Spinal cord (tissue), 9 donors: ENCODE measurements at regions not wholly inside any gene's neighbourhood (a gene's known extent, or its start where the extent isn't known, plus 50 kb on each side); places are given as distances from the start of the nearest gene placed in this dataset.
A peak's percentile ranks its signal among the peaks of the same experiment; 100 is the strongest.

Source experiments
- DNase-seq, 6 donors: peaks; one replicate each; pipeline versions ENCODE4 v3.0.0 to v3.0.0-alpha.2; 2013 to 2015; ENCODE audit warnings: low spot score in 6 of 6, low read depth in 4 of 6
- H3K27ac ChIP-seq: one replicate; pipeline ENCODE4 v1.5.1; 2013; ENCODE audit warnings: low read depth, low read length, control low read depth
- H3K27me3 ChIP-seq: one replicate; pipeline ENCODE4 v1.6.1; 2013; ENCODE audit warnings: low read length; ENCODE audit not compliant: control insufficient read depth, insufficient read depth
- H3K36me3 ChIP-seq: one replicate; pipeline ENCODE4 v1.6.1; 2013; ENCODE audit warnings: low read length; ENCODE audit not compliant: control insufficient read depth, insufficient read depth
- H3K4me1 ChIP-seq: one replicate; pipeline ENCODE4 v1.6.1; 2013; ENCODE audit warnings: low read length; ENCODE audit not compliant: control insufficient read depth, insufficient read depth
- H3K4me3 ChIP-seq: one replicate; pipeline ENCODE4 v1.5.1; 2013; ENCODE audit warnings: low read depth, low read length, control low read depth
- H3K9me3 ChIP-seq: one replicate; pipeline ENCODE4 v1.6.1; 2013; ENCODE audit warnings: low read length; ENCODE audit not compliant: control insufficient read depth, insufficient read depth
- WGBS: methylation state at CpG from one replicate; pipeline ENCODE4 v1.1.5; 2013; ENCODE audit warnings: missing lambda C conversion rate; ENCODE audit not compliant: insufficient coverage; 5-methylcytosine and 5-hydroxymethylcytosine counted together
- donor health status: healthy.

- DNase-seq = no peak
- no peaks in the 10 kb centered on the region for H3K4me1 ChIP-seq
- H3K4me3 ChIP-seq = no peak overlapping the region
- no peak overlapping the region for H3K27ac ChIP-seq
- H3K9me3 ChIP-seq = no peaks in the 10 kb centered on the region
- no peaks in the 10 kb centered on the region for H3K36me3 ChIP-seq
- no peaks in the 10 kb centered on the region for H3K27me3 ChIP-seq
- 89% methylated on average over 5 of the region's 9 CpGs for WGBS
Measured at GRCh38 chr3:43871627-43872245, 181.0 kb downstream of the ABHD5 start.

- no peak overlapping the region for H3K4me3 ChIP-seq
- H3K9me3 ChIP-seq = no peaks in the 10 kb centered on the region
- H3K27ac ChIP-seq = no peak overlapping the region
- no peaks in the 10 kb centered on the region for H3K27me3 ChIP-seq
- no peaks in the 10 kb centered on the region for H3K36me3 ChIP-seq
- no peak for DNase-seq
- no peaks in the 10 kb centered on the region for H3K4me1 ChIP-seq
- 55% methylated on average over 3 of the region's 3 CpGs for WGBS
Measured at GRCh38 chr3:43872301-43872700, 181.6 kb downstream of the ABHD5 start.

- 39% methylated on average over 6 of the region's 6 CpGs for WGBS
- Histone ChIP-seq H3K4me3 (no peak overlapping the region), H3K36me3 (no peaks in the 10 kb centered on the region), H3K27ac (no peak overlapping the region), H3K27me3 (no peaks in the 10 kb centered on the region), H3K4me1 (no peaks in the 10 kb centered on the region), H3K9me3 (no peaks in the 10 kb centered on the region)
- DNase-seq = peak in 2 of 6 donors; percentile 38 to 71
Measured at GRCh38 chr3:43872901-43873300, 182.2 kb downstream of the ABHD5 start.

GRCh38 chr3:43873723-43874122 is 183.0 kb downstream of the ABHD5 start:
- WGBS = 95% methylated on average over 7 of the region's 7 CpGs
- Histone ChIP-seq H3K36me3 (no peaks in the 10 kb centered on the region), H3K4me1 (no peaks in the 10 kb centered on the region), H3K9me3 (no peaks in the 10 kb centered on the region), H3K4me3 (no peak overlapping the region), H3K27ac (no peak overlapping the region), H3K27me3 (no peaks in the 10 kb centered on the region)
- no peak for DNase-seq

GRCh38 chr3:43874290-43874689 is 183.6 kb downstream of the ABHD5 start:
- DNase-seq = no peak
- Histone ChIP-seq H3K27me3 (no peaks in the 10 kb centered on the region), H3K9me3 (no peaks in the 10 kb centered on the region), H3K27ac (no peak overlapping the region), H3K36me3 (no peaks in the 10 kb centered on the region), H3K4me1 (no peaks in the 10 kb centered on the region), H3K4me3 (no peak overlapping the region)
- no CpG with 5 or more reads among the region's 1 CpG for WGBS

- Histone ChIP-seq H3K4me1 (no peaks in the 10 kb centered on the region), H3K27ac (no peak overlapping the region), H3K36me3 (no peaks in the 10 kb centered on the region), H3K27me3 (no peaks in the 10 kb centered on the region), H3K4me3 (no peak overlapping the region), H3K9me3 (no peaks in the 10 kb centered on the region)
- WGBS = no CpG with 5 or more reads among the region's 1 CpG
- no peak for DNase-seq
Measured at GRCh38 chr3:43874731-43875130, 184.0 kb downstream of the ABHD5 start.

GRCh38 chr3:43876648-43877047 is 185.9 kb downstream of the ABHD5 start:
- no peak for DNase-seq
- Histone ChIP-seq H3K36me3 (no peaks in the 10 kb centered on the region), H3K4me1 (no peaks in the 10 kb centered on the region), H3K27ac (no peak overlapping the region), H3K4me3 (no peak overlapping the region), H3K27me3 (no peaks in the 10 kb centered on the region), H3K9me3 (no peaks in the 10 kb centered on the region)
- no CpG with 5 or more reads among the region's 2 CpGs for WGBS

- Histone ChIP-seq H3K9me3 (no peaks in the 10 kb centered on the region), H3K36me3 (no peaks in the 10 kb centered on the region), H3K27ac (no peak overlapping the region), H3K4me1 (peaks cover 6% of the 10 kb centered on the region), H3K27me3 (no peaks in the 10 kb centered on the region), H3K4me3 (no peak overlapping the region)
- 0% methylated on average over 2 of the region's 4 CpGs for WGBS
- peak in 2 of 6 donors; percentile 13 to 39 for DNase-seq
Measured at GRCh38 chr3:43879166-43879565, 188.4 kb downstream of the ABHD5 start.

GRCh38 chr3:43882976-43883680 is 192.4 kb downstream of the ABHD5 start:
- H3K27ac ChIP-seq = no peak overlapping the region
- H3K4me1 ChIP-seq = peaks cover 6% of the 10 kb centered on the region
- H3K27me3 ChIP-seq = no peaks in the 10 kb centered on the region
- no peak for DNase-seq
- no peaks in the 10 kb centered on the region for H3K9me3 ChIP-seq
- H3K36me3 ChIP-seq = no peaks in the 10 kb centered on the region
- 89% methylated on average over 7 of the region's 11 CpGs for WGBS
- H3K4me3 ChIP-seq = no peak overlapping the region
